ENCODE measurements at regions not wholly inside any gene's neighbourhood (a gene's known extent, or its start where the extent isn't known, plus 50 kb on each side); places are given as distances from the start of the nearest gene placed in this dataset.

GRCh38 chr2:62564380-62565137 lies 58.6 kb upstream of the TMEM17 start:
- DNase-seq = no peak

- no peak for DNase-seq
Observed at GRCh38 chr2:62561586-62561985, 55.6 kb upstream of the TMEM17 start.

DNA sequence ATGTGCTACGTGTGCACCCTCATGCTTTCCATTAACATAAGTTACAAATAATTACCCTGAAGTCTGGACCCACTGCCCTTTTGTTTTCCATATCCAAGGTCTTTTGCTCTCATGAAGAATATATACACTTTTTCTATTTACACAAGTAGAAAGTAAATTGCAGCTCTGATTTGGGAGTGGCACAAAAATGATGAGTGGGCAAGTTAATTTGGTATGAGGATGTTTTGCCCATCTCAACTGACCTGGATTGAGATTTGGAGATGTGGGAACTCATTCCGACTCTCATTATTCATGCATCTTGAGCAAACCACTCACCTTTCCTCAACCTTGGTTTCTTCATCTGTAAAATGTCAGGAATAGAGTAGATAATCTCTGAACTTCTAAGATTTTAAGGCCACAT lies 53.6 kb upstream of the TMEM17 start:
- DNase-seq = no peak

- DNase-seq = no peak
Observed at GRCh38 chr2:62558743-62559142, 52.7 kb upstream of the TMEM17 start.

DNA sequence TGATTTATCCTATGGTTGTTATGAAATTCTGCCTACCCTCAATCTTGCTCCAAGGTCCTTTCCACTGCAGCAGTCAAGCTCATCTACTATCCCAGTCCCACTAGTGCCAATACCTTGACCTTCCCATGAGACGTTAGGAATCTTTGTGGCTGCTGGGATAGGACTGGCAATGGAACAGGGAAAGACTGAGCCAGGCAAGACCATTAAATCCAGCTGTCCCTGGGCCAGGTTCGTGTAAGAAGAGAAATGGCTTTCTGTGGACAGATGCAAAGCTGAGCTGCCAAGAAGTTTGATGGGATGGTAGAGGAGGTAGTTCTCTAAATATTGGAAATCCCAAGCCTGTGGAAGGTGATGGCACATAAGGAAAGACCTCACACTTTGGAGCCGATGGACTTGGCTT lies 50.1 kb upstream of the TMEM17 start:
- DNase-seq = no peak

Data from kidney glomerular epithelial cell (primary cell).